HG02884 (cell line): ENCODE measurements at regions not wholly inside any gene's neighbourhood (a gene's known extent, or its start where the extent isn't known, plus 50 kb on each side); places are given as distances from the start of the nearest gene placed in this dataset.

ENCODE experiments used
- ATAC-seq: cut with Tn5 transposase; IDR thresholded peaks from one replicate; pipeline ENCODE4 v1.9.1; 2021; ENCODE audit warnings: mild to moderate bottlenecking, moderate library complexity; ENCODE audit not compliant: unreplicated experiment

GRCh38 chr10:121025731-121026130 lies 174.6 kb downstream of the WDR11 start:
- no peak for ATAC-seq

DNA sequence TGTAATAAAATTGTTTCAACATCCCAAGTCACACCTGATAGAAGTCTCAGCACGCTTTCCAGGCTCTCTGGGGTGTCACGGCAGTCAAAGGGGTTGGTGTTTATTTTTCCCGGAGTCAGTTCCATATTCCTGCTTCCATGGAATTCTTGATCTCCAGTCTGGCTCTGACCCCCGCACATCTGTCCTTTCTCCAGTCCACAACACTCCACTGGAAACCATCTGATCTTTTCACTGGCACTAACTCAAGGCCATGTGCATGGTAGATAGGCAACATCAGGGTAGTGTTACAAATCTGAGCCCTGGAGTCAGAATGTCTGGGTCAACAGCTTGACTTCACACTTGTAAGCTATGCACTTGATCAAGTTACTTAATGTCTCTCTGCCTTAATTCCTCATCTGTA lies 176.2 kb downstream of the WDR11 start:
- ATAC-seq, result no peak

GRCh38 chr10:121032460-121032859 lies 181.3 kb downstream of the WDR11 start:
- no peak for ATAC-seq

GRCh38 chr10:121033366-121033765 lies 182.2 kb downstream of the WDR11 start:
- no peak for ATAC-seq

GRCh38 chr10:121036431-121036830 lies 185.3 kb downstream of the WDR11 start:
- ATAC-seq, result no peak

GRCh38 chr10:121041499-121041898 lies 190.3 kb downstream of the WDR11 start:
- ATAC-seq, result no peak

GRCh38 chr10:121041906-121042305 lies 190.7 kb downstream of the WDR11 start:
- no peak for ATAC-seq

DNA sequence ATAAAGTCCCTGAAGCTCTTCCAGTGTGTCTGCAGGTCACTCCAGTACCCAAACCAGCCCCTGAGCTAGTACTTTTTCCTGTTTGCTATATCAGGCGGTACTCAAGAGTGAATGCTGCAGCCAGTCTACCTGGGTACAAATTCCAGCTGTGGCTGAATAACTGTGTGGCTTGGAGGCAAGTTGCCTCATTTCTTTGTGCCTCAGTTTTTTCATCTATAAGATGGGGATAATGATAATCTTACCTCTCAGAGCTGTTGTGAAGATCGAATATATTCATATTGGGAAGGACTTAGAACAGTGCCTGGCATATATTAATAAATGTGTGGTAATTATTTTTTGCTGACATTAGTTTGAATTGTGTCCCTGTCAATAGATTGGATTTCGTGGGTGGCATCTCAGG lies 191.2 kb downstream of the WDR11 start:
- no peak for ATAC-seq

GRCh38 chr10:121043124-121043849 lies 192.1 kb downstream of the WDR11 start:
- ATAC-seq, result no peak

DNA sequence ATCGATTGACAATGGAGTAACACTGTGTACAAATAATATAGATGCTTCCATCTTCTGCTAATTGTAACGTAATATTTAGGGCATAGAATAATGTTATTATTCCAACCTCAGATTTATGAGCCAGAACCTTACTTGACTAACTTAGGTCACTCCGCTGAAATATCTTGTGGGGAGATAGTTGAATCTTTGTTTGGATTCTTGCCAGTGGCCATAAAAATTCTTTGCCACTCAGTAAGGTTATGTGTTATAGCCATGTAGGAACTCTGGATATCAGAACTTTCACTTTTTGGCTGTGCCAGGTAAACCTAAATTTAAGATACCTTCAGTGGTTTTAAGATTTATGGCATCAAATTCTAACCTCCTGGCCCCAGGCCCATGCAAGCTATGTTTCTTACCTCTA lies 197.6 kb downstream of the WDR11 start:
- ATAC-seq, result no peak

DNA sequence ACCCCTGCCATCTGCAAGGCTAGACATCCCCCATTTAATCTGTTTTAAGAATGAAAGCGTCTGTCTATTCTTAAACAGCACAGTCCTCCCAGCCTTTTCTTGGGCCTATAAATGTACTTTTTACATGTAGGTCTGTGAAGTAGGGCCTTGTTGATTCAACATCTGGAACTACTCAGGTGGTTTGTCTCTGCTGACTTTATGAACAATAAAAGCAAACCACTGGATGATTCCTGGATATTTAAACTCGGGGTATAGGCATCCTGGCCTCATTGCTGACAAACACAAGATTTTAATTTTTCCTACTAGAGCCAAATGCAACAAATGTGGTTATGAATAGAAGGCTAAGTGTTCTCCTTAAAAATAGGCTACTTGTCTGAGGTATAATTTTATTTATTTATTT lies 198.3 kb downstream of the WDR11 start:
- ATAC-seq, result no peak

DNA sequence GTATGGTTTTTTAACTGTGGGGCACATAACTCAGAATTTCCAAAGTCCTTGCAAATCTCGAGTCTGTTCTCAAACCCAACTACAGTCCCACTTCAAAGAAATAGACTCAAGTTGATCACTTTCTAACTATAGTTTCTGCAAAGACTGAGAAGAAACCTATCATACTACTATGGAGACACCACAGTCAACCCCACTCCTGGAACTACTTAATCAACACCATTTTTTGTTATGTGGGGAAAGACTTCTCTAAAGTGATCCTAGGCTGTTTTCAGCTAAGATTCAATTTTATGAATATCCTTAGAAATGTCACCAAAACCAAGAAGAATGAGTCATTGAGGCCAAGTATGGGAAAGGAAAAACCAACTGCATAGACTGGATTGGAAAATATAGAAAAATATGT lies 198.8 kb downstream of the WDR11 start:
- ATAC-seq, result no peak

GRCh38 chr10:121051171-121051570 lies 200.0 kb downstream of the WDR11 start:
- no peak for ATAC-seq

DNA sequence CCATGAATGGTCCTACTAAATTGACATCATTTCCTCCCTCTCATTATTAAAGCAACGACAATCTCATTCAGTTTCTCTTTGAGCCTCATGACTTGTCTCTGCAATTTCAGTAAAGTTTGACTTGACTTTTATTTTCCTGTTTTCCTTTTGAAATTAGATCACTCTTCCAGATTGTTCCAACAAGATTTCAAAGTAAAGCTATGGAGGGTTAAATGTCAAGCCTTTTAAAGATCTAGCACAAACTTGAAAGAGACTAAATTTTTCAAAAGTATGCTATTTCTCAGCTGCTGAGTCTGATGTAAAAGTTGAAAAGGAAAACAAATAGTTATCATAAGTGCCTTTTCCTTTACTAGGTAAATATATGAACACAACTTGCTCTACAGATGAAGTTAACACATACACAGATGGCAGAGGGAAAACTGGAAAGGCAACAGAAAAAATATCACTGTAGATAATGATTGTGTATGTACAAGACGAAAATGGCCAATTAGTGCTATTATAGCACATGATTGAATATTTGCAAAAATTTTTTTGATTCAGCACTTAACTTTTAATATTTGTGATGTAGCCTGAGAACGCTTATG lies 200.6 kb downstream of the WDR11 start:
- ATAC-seq, result no peak

GRCh38 chr10:121053151-121053550 lies 202.0 kb downstream of the WDR11 start:
- ATAC-seq, result no peak

DNA sequence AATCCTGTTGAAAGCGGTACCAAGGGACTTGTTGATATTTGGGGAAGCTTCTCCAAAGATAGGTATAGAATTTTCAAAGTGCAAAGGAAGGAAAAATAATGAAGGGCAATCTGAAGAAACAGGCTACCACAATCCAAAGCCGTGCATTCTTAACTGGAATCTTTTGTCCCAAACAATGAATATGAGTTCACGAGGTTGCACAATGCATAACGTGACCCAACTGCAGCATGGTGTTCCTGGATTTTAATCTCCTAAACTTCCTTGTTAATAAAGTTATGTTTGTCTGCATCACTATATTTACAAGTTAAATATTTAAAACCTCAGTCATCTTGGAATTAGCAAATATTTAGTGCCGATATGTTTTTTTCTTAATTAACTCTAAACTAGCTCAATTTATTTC lies 203.7 kb downstream of the WDR11 start:
- no peak for ATAC-seq

DNA sequence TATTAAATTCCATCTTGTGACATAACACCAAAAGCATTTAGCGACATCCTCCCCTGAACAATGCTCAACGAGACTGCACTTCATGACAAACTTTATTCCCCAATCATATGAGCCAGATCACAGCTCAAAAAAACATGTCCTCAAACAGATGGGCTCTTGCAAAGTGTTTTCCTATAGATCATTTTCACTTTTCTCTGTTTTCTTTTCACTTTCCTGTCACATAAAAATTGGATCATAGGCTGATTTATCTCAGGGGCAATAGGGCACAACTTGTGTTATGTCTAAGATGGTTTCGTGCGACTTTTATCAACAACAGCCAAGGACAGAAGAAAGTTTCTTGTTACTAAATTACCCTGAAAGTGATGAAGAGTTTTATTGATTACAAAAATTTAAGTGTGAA lies 206.1 kb downstream of the WDR11 start:
- no peak for ATAC-seq

DNA sequence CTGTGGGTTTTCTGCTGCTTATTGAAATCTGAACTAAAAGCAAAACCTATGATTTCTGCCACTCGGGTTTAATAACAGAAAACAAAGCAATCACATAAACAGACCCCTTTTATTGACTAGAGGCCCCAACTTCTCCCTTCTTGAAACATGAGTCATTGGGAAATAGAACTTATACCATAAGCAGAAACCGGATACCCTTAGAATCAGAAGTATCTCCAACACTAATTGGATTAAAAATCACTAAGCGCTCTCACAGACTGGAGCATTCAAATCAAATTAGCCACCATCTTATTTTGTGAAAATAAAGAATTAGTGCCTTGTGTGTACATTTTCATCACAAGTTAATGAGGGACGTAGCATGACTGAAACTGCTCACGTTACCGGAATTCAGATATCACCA lies 206.9 kb downstream of the WDR11 start:
- no peak for ATAC-seq

DNA sequence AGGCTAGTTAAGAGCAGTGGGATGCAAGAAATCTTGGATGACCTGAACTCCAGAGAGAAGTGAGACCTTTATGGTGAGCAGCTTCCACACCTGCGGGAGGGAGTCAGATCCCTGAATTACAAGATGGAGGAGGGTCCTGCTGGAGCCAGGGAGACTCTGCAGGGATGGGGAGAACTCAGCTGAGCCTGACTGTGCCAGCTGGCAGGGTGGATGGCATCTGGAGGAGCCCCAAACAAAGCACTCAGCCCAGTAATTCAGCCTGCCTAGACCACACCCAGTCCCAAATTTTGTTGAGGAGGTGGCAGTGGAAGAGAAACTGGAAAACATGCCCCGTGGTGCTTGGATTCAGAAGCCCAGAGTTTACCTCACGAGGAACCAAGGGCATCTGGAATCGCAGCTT lies 208.2 kb downstream of the WDR11 start:
- no peak for ATAC-seq

DNA sequence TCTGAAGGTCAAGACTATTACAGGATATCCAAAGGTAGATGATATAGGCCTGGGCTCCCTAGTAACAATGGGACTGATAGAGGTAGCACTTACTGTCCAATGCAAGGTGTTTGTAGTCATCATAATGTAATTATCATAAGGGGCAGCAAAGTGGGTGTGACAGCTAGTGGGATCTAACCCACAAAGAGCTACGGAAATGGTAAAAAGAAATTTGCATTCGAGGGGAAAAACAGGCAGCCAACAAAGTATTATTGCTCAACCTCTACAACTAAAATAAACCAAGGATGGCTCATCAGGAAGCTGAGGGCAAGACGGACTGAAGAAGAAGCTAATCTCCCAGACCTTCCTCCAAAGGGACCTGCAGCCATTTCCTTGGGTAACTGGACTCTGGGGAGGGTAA lies 211.0 kb downstream of the WDR11 start:
- no peak for ATAC-seq

- ATAC-seq, result no peak
Observed at GRCh38 chr10:121063744-121064143, 212.6 kb downstream of the WDR11 start.

DNA sequence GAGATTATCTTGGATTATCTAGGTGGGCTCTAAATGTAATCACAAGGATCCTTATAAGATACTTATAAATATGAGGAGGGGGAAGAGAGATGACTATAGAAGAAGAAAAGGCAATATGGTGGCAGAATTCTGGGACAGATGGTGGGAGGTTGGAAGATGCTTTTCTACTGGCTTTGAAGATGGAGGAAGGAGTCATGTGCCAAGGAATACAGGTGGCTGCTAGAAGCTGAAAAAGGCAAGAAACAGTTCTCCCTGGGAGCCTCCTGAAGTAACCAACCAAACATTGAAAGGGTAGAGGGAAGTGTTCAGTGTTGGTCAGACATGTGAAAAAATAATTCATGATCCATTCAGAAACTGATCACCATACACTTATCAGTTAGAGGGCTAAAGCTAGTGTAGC lies 213.3 kb downstream of the WDR11 start:
- no peak for ATAC-seq

DNA sequence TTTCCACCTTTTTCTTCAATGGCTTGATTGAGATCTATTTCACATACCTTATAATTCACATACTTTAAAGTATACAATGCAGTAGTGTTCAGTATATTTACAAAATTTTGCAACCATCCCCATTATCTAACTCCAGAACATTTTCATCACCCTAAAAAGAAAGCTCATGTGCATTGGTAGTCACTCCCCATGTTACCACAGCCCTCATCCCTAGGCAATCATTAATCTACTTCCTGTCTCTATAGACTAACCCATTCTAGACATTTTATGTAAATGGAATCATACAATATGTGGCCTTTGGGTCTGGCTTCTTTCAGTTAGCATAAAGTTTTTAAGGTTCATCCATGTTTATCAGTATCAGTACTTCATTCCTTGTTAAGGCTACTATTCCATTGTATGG lies 214.2 kb downstream of the WDR11 start:
- no peak for ATAC-seq
